Epithelial cell of esophagus (primary cell): ENCODE measurements at regions not wholly inside any gene's neighbourhood (a gene's known extent, or its start where the extent isn't known, plus 50 kb on each side); places are given as distances from the start of the nearest gene placed in this dataset.

Experiments used
- DNase-seq: peaks from one replicate; pipeline ENCODE4 v3.0.0; 2010; ENCODE audit warnings: low read depth
- H3K4me3 ChIP-seq: 2 replicates; pipeline ENCODE4 v1.5.1; 2011; ENCODE audit warnings: mild to moderate bottlenecking, low read length, control low read depth
- CTCF ChIP-seq: IDR thresholded peaks from 2 replicates; pipeline ENCODE4 v1.5.1; 2011; ENCODE audit warnings: low read depth, mild to moderate bottlenecking, low read length, control low read depth, inconsistent platforms; ENCODE audit not compliant: insufficient read depth; ENCODE audit errors: missing control alignments

DNA sequence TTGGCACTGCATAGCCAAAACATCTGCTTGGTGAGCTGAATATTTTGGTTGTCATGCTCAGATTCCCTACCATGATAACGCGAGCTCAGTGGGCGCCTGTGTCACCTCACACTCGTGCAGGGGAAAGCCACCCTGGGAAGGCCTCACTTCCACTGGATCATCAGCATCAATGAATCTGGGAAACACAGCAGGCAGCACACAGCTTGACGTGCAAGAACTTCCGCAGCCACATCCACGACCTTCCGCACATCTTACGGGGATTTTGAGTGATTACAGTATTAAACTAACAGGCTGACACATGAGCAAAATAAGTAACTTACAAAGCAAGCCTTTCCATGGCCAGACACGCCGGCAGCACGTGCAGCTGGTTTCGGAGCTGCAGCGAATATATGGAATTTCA lies 54.7 kb upstream of the FOXF1 start:
- no peak for DNase-seq
- no peak overlapping the region for H3K4me3 ChIP-seq
- TF ChIP-seq CTCF, result no peak

- no peak for TF ChIP-seq CTCF
- DNase-seq, result no peak
- H3K4me3 ChIP-seq, result no peak overlapping the region
Measured at GRCh38 chr16:86457501-86458148, 52.7 kb upstream of the FOXF1 start.

DNA sequence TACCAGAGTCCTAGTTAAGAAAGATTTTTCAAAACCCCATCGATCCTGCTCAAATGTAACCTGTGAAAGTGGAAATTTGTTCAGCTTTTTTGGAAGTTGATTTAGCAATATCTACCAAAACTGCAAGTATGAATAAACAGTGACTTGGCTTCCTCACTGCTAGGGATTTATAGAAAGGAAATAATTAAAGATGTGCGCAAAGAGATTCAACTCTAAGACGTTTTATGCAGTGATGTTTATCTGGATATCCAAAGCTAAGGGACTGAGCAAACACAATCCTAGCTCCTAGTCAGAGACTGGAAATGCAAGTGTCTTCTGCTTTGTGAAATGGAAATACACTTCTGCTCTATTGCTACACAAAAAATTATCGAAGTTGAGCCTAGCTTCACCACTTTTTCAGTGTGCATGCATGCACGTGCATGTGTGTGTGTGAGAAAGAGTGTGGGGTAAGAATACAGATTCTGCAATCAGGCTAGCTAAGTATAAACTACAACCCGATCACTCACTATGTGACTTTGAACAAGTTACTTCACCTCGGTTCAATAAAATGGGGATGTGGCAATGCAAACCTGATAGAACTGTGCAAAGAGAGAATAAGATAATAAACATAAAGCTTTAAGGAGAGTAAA lies 52.1 kb upstream of the FOXF1 start:
- DNase-seq, result no peak
- no peak for TF ChIP-seq CTCF
- H3K4me3 ChIP-seq, result no peak overlapping the region

DNA sequence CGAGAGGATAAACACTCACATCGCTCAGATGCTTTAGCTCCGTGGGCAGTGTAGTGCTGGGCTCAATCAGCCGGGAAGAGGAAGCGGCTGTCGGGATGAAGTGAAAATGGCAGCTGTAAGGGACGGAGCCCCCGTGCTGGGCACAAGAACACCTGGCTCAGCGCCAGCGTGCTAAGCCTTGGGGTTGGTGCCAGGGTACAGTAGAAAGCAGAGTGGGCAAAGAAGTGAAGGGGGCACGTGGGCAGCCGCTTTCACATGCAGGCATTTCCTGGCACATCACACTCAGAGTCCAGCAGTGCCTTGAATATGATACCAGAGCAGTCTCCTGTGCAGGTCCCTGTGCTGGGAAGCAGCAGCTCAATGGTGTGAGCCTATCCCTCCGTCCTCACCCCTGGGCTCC lies 51.1 kb upstream of the FOXF1 start:
- no peak overlapping the region for H3K4me3 ChIP-seq
- TF ChIP-seq CTCF, result no peak
- no peak for DNase-seq
